ENCODE measurements at regions not wholly inside any gene's neighbourhood (a gene's known extent, or its start where the extent isn't known, plus 50 kb on each side); places are given as distances from the start of the nearest gene placed in this dataset.

- CTCF ChIA-PET, result no interaction called here
- BruUV-seq (replicated peaks), result no TSS peak
- DNase-seq (ENCODE audit: low read depth, low spot score), result no peak
These were observed 87.4 kb downstream of the ELAPOR2 start for GRCh38 chr7:86972072-86972471.

GRCh38 chr7:86970986-86971385 lies 88.5 kb downstream of the ELAPOR2 start:
- no peak overlapping the region for H3K27ac ChIP-seq (ENCODE audit: low read length)
- TF ChIP-seq CTCF (IDR thresholded peaks at IDR 0.05), result no peak
- TF ChIP-seq REST (IDR thresholded peaks at IDR 0.05; ENCODE audit: insufficient read depth in 1 of 2, low read depth in 2 of 2, low read length in 1 of 2), result no peak
- no peak for TF ChIP-seq SIN3A (IDR thresholded peaks at IDR 0.05; ENCODE audit: borderline replicate concordance, insufficient read depth, low read depth, low read length)
- TF ChIP-seq POLR2AphosphoS5 (IDR thresholded peaks at IDR 0.05; ENCODE audit: low read depth, low read length), result no peak
- no peak for TF ChIP-seq TCF7L2 (IDR thresholded peaks at IDR 0.05; ENCODE audit: low read depth, low read length)
- ChIA-PET CTCF (no interaction called here), POLR2A (no interaction called here)
- no peaks in the 10 kb centered on the region for H3K9me3 ChIP-seq (ENCODE audit: control insufficient read depth, insufficient read depth, low read depth, low read length)
- no TSS peak for BruUV-seq (replicated peaks)
- no peak for DNase-seq (ENCODE audit: low read depth, low spot score)
- in situ Hi-C loops (cut with HindIII; ENCODE audit: low pct_unique_long_range_greater_than_20kb, low sequenced_read_pairs) (no loop called here), intact Hi-C loops (cut with micrococcal nuclease; ENCODE audit: unreplicated experiment) (no loop called here)
- no peaks in the 10 kb centered on the region for H3K27me3 ChIP-seq (ENCODE audit: control insufficient read depth, insufficient read depth, low read length)
- no peak overlapping the region for H3K4me3 ChIP-seq (ENCODE audit: low read depth in 2 of 2, low read length in 2 of 2)
- no peaks in the 10 kb centered on the region for H3K4me1 ChIP-seq (ENCODE audit: control insufficient read depth, insufficient read depth, low read length)
- H3K36me3 ChIP-seq (ENCODE audit: control insufficient read depth, insufficient read depth, low read length), result no peaks in the 10 kb centered on the region
- no peak for ATAC-seq

More at GRCh38 chr7:86972072-86972471, 87.4 kb downstream of the ELAPOR2 start:
- H3K27me3 ChIP-seq (ENCODE audit: control insufficient read depth, insufficient read depth, low read length), result no peaks in the 10 kb centered on the region
- H3K36me3 ChIP-seq (ENCODE audit: control insufficient read depth, insufficient read depth, low read length), result no peaks in the 10 kb centered on the region
- TF ChIP-seq REST (IDR thresholded peaks at IDR 0.05; ENCODE audit: insufficient read depth in 1 of 2, low read depth in 2 of 2, low read length in 1 of 2), result no peak
- TF ChIP-seq TCF7L2 (IDR thresholded peaks at IDR 0.05; ENCODE audit: low read depth, low read length), result no peak
- TF ChIP-seq CTCF (IDR thresholded peaks at IDR 0.05), result no peak
- TF ChIP-seq POLR2AphosphoS5 (IDR thresholded peaks at IDR 0.05; ENCODE audit: low read depth, low read length), result no peak
- no peak for TF ChIP-seq SIN3A (IDR thresholded peaks at IDR 0.05; ENCODE audit: borderline replicate concordance, insufficient read depth, low read depth, low read length)
- no peak overlapping the region for H3K4me3 ChIP-seq (ENCODE audit: low read depth in 2 of 2, low read length in 2 of 2)
- no peaks in the 10 kb centered on the region for H3K4me1 ChIP-seq (ENCODE audit: control insufficient read depth, insufficient read depth, low read length)
- H3K27ac ChIP-seq (ENCODE audit: low read length), result no peak overlapping the region
- in situ Hi-C loops (cut with HindIII; ENCODE audit: low pct_unique_long_range_greater_than_20kb, low sequenced_read_pairs), result no loop called here
- ATAC-seq, result no peak
- intact Hi-C loops (cut with micrococcal nuclease; ENCODE audit: unreplicated experiment), result no loop called here
- POLR2A ChIA-PET, result no interaction called here
- no peaks in the 10 kb centered on the region for H3K9me3 ChIP-seq (ENCODE audit: control insufficient read depth, insufficient read depth, low read depth, low read length)

Data from Panc1 (cell line).